ENCODE measurements at regions not wholly inside any gene's neighbourhood (a gene's known extent, or its start where the extent isn't known, plus 50 kb on each side); places are given as distances from the start of the nearest gene placed in this dataset.
"Not testable (repeated sequence)": the region's sequence is repeated elsewhere in the genome, so short reads cannot be mapped to it uniquely, and the experiment has no call there.

DNA sequence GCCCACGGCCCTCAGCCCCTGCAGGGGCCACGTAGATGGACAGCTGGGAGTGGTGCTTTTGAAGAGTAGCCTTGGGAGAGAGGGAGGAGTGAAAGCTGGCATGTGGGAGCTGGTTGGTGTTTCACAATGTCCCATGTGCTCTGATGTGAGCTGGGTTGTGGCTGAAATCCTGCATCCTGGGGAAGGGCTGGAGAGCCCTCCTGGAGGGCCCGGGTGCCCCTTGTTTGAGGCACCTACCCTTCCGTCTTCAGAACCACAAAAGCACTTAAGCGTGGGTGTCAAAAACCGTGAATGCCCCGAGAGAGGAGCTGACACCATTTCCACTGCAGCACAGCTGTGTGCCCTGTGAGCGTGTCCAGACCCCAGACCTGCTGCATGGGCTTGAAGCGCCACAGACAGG, 199.1 kb upstream of the ZNF618 start:
- no peak for DNase-seq (ENCODE audit: low read depth)
- TF ChIP-seq, protein P1, sequence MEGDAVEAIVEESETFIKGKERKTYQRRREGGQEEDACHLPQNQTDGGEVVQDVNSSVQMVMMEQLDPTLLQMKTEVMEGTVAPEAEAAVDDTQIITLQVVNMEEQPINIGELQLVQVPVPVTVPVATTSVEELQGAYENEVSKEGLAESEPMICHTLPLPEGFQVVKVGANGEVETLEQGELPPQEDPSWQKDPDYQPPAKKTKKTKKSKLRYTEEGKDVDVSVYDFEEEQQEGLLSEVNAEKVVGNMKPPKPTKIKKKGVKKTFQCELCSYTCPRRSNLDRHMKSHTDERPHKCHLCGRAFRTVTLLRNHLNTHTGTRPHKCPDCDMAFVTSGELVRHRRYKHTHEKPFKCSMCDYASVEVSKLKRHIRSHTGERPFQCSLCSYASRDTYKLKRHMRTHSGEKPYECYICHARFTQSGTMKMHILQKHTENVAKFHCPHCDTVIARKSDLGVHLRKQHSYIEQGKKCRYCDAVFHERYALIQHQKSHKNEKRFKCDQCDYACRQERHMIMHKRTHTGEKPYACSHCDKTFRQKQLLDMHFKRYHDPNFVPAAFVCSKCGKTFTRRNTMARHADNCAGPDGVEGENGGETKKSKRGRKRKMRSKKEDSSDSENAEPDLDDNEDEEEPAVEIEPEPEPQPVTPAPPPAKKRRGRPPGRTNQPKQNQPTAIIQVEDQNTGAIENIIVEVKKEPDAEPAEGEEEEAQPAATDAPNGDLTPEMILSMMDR (conservative IDR thresholded peaks at IDR 0.05; ENCODE audit: low read depth, low read length): no peak
- no peak overlapping the region for H3K4me3 ChIP-seq (ENCODE audit: low read length)

DNA sequence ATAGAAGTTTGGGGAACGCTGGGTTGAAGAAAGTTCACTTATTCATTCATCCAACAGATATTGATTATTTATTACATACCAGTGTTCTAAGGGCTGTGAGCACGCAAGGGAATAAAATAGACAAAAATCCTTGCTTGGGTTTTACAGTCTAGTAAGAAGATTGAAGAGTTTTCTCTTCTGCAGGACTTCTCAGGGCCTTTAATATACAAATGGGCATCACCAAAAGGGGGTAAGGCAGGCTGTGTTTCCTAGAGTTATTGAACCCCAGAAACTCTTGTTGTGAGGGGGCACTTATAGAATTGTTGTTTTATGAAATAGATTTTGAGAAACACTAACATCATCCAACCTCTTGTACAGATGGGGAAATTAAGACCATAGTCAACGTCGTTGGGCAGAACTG, 198.5 kb upstream of the ZNF618 start:
- DNase-seq (ENCODE audit: low read depth): no peak

DNA sequence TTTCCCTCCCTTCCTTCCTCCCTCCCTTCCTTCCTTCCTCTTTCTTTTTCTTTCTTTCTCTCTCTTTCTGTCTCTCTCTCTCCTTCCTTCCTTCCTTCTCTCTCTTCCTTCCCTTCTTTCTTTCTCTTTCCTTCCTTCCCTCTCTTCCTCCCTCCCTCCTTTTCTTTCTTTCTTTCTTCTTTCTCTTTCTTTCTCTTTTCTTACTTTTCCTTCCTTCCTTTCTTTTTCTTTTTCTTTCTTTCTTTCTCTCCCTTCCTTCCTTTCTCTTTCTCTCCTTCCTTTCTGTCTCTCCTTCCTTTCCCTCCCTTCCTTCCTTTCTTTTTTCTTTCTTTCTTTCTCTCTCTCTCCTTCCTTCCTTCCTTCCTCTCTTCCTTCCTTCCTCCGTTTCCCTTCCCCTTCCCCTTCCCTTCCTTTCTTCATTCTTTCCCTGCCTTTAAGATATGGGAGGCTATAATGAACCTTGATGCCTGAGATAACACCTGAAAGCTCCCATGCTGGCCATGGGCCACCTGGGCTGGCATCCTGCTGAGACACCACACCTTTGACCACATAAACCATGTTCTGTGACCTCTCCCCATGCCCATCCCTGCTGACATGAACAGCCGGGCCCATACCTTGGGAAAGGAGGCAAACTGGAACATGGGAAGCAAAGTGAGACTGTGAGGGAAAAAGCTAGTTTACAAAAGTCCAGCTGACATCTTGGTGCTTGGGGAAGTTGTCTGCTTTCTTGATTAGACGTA, 197.8 kb upstream of the ZNF618 start:
- TF ChIP-seq, protein P1 (conservative IDR thresholded peaks at IDR 0.05; ENCODE audit: low read depth, low read length): no peak
- no peak overlapping the region for H3K4me3 ChIP-seq (ENCODE audit: low read length)
- DNase-seq (ENCODE audit: low read depth): no peak

More for the DNA sequence above, 198.5 kb upstream of the ZNF618 start:
- H3K4me3 ChIP-seq (ENCODE audit: low read length): no peak overlapping the region
- TF ChIP-seq, protein P1 (conservative IDR thresholded peaks at IDR 0.05; ENCODE audit: low read depth, low read length): no peak

DNA sequence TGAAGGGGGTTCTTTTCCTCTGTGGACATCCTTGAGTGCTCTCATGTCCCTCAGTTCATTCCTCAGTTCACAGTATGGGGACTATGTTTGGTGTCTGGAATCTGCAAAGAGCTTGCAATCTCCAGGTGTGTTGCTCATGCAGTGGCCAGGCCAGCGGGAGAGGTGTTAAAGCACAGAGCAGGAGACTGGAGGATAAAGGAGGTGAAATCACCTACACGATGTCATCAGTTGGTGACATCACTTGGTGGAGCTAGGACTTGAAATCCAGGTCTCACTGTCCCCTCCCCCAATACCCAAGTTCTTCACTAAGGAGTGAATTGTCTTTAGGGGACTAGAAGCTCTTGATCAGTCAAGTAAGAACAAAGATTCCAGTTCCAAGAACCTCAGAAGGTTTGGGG, 197.3 kb upstream of the ZNF618 start:
- TF ChIP-seq, protein P1 (conservative IDR thresholded peaks at IDR 0.05; ENCODE audit: low read depth, low read length): no peak
- no peak for DNase-seq (ENCODE audit: low read depth)

DNA sequence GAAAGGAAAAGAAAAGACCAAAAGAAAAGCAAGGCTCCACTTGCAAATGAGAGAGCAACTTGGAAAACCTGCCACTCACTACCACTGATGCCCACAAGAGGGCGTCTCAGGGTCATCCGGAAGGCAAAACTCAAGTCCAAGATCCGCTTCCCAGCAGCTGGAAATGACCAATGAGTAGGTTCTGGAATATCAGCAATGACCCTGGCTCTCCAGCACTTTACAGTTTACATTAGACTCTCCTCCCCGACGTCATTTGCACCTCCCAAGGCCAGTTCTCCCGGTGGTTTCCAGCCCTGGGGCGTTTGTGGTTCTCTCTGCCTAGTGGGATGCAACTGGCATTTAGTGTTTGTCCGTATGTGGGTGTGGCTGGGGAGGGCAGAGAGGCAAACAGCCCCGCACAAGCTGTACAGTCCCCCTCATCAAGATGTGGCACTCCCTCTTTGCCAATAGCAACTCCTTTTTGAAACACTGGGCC, 193.8 kb upstream of the ZNF618 start:
- TF ChIP-seq, protein P1 (conservative IDR thresholded peaks at IDR 0.05; ENCODE audit: low read depth, low read length): peak; percentile 98
- no peak for DNase-seq (ENCODE audit: low read depth)
- H3K4me3 ChIP-seq (ENCODE audit: low read length): no peak overlapping the region

More for the DNA sequence above, 197.3 kb upstream of the ZNF618 start:
- H3K4me3 ChIP-seq (ENCODE audit: low read length): no peak overlapping the region

DNA sequence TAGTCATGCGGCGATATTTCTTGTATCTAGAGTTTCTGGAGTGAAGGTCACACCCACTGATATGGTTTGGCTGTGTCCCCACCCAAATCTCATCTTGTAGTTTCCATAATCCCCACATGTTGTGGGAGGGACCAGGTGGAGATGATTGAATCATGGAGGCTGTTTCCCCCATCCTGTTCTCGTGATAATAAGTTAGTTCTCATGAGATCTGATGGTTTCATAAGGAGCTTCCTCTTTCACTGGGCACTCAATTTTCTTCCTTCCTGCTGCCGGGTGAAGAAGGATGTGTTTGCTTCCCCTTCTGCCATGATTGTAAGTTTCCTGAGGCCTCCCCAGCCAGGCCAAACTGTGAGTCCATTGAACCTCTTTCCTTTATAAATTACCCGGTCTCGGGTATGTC, 190.5 kb upstream of the ZNF618 start:
- not testable (repeated sequence) for DNase-seq (ENCODE audit: low read depth); H3K4me3 ChIP-seq (ENCODE audit: low read length)

DNA sequence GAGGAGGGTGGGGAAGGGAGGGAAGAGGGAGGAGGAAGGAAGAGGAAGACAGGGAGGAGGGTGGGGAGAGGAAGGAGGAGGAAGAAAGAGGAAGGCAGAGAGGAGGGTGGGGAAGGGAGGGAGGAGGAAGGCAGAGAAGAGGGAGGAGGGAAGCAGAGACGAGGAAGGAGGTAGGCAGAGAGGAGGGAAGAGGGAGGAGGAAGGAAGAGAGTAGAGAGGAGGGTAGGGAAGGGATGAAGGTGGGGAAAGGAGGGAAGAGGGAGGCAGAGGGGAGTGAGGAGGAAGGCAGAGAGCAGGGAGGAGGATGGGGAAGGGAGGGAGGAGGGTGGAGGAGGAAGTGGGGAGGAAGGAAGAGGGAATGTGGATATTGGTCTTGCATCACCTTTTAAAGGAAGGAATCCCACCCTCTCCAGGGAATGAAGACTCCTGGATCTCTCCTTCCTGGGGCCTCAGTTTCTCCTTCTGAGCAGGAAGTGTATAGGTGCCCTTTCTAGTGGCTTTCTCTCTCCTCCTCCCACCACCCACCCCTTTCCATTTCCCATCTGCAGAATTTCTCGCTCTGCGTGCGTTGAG, 188.9 kb upstream of the ZNF618 start:
- TF ChIP-seq, protein P1 (conservative IDR thresholded peaks at IDR 0.05; ENCODE audit: low read depth, low read length): no peak
- DNase-seq (ENCODE audit: low read depth): no peak
- H3K4me3 ChIP-seq (ENCODE audit: low read length): no peak overlapping the region
